ENCODE measurements at regions not wholly inside any gene's neighbourhood (a gene's known extent, or its start where the extent isn't known, plus 50 kb on each side); places are given as distances from the start of the nearest gene placed in this dataset.

GRCh38 chr16:80051040-80051439 is 450.5 kb upstream of the MAF start:
- Histone ChIP-seq H3K4me3 (ENCODE audit: low read depth, low read length, poor library complexity, severe bottlenecking) (no peak overlapping the region), H3K9me3 (ENCODE audit: low read depth, low read length, poor library complexity, severe bottlenecking) (no peaks in the 10 kb centered on the region), H3K27ac (ENCODE audit: low read depth, low read length, poor library complexity, severe bottlenecking) (no peak overlapping the region), H3K36me3 (ENCODE audit: insufficient read depth, low read length, poor library complexity, severe bottlenecking) (no peaks in the 10 kb centered on the region), H3K4me1 (ENCODE audit: insufficient read depth, low read length, poor library complexity, severe bottlenecking) (no peaks in the 10 kb centered on the region), H3K27me3 (replicated peaks; ENCODE audit: insufficient read depth, low read depth, low read length, poor library complexity) (no peaks in the 10 kb centered on the region)
- TF ChIP-seq CTCF (conservative IDR thresholded peaks at IDR 0.05; ENCODE audit: low read depth, low read length): no peak
- TF ChIP-seq EZH2 (IDR thresholded peaks at IDR 0.05; ENCODE audit: borderline replicate concordance, low read depth, low read length, poor library complexity, severe bottlenecking): no peak
- intact Hi-C loops (cut with micrococcal nuclease; ENCODE audit: unreplicated experiment): no loop called here
- BruUV-seq (replicated peaks): no TSS peak
- CTCF ChIA-PET: no interaction called here
- DNase-seq (ENCODE audit: low spot score): no peak
- POLR2A ChIA-PET (ENCODE audit: low non-redundant PET): no interaction called here

- no TSS peak for BruUV-seq (replicated peaks)
- POLR2A ChIA-PET (ENCODE audit: low non-redundant PET): no interaction called here
- H3K27ac ChIP-seq (ENCODE audit: low read depth, low read length, poor library complexity, severe bottlenecking): no peak overlapping the region
- TF ChIP-seq CTCF (conservative IDR thresholded peaks at IDR 0.05; ENCODE audit: low read depth, low read length) (no peak), EZH2 (IDR thresholded peaks at IDR 0.05; ENCODE audit: borderline replicate concordance, low read depth, low read length, poor library complexity, severe bottlenecking) (no peak)
- no peak overlapping the region for H3K4me3 ChIP-seq (ENCODE audit: low read depth, low read length, poor library complexity, severe bottlenecking)
- no peak for DNase-seq (ENCODE audit: low spot score)
- CTCF ChIA-PET: no interaction called here
- H3K4me1 ChIP-seq (ENCODE audit: insufficient read depth, low read length, poor library complexity, severe bottlenecking): no peaks in the 10 kb centered on the region
- intact Hi-C loops (cut with micrococcal nuclease; ENCODE audit: unreplicated experiment): no loop called here
- no peaks in the 10 kb centered on the region for H3K9me3 ChIP-seq (ENCODE audit: low read depth, low read length, poor library complexity, severe bottlenecking)
- no peaks in the 10 kb centered on the region for H3K36me3 ChIP-seq (ENCODE audit: insufficient read depth, low read length, poor library complexity, severe bottlenecking)
- H3K27me3 ChIP-seq (replicated peaks; ENCODE audit: insufficient read depth, low read depth, low read length, poor library complexity): no peaks in the 10 kb centered on the region
These were observed 447.7 kb upstream of the MAF start for GRCh38 chr16:80048250-80048649.

- intact Hi-C loops (cut with micrococcal nuclease; ENCODE audit: unreplicated experiment): no loop called here
- H3K36me3 ChIP-seq (ENCODE audit: insufficient read depth, low read length, poor library complexity, severe bottlenecking): no peaks in the 10 kb centered on the region
- BruUV-seq (replicated peaks): no TSS peak
- no peaks in the 10 kb centered on the region for H3K27me3 ChIP-seq (replicated peaks; ENCODE audit: insufficient read depth, low read depth, low read length, poor library complexity)
- no peak for TF ChIP-seq CTCF (conservative IDR thresholded peaks at IDR 0.05; ENCODE audit: low read depth, low read length)
- no peak for TF ChIP-seq EZH2 (IDR thresholded peaks at IDR 0.05; ENCODE audit: borderline replicate concordance, low read depth, low read length, poor library complexity, severe bottlenecking)
- no peak for DNase-seq (ENCODE audit: low spot score)
- ChIA-PET POLR2A (ENCODE audit: low non-redundant PET) (no interaction called here), CTCF (no interaction called here)
- no peak overlapping the region for H3K4me3 ChIP-seq (ENCODE audit: low read depth, low read length, poor library complexity, severe bottlenecking)
- no peak overlapping the region for H3K27ac ChIP-seq (ENCODE audit: low read depth, low read length, poor library complexity, severe bottlenecking)
- H3K4me1 ChIP-seq (ENCODE audit: insufficient read depth, low read length, poor library complexity, severe bottlenecking): no peaks in the 10 kb centered on the region
- no peaks in the 10 kb centered on the region for H3K9me3 ChIP-seq (ENCODE audit: low read depth, low read length, poor library complexity, severe bottlenecking)
These were observed 447.3 kb upstream of the MAF start for GRCh38 chr16:80047842-80048241.
